ENCODE measurements at regions not wholly inside any gene's neighbourhood (a gene's known extent, or its start where the extent isn't known, plus 50 kb on each side); places are given as distances from the start of the nearest gene placed in this dataset.

DNA sequence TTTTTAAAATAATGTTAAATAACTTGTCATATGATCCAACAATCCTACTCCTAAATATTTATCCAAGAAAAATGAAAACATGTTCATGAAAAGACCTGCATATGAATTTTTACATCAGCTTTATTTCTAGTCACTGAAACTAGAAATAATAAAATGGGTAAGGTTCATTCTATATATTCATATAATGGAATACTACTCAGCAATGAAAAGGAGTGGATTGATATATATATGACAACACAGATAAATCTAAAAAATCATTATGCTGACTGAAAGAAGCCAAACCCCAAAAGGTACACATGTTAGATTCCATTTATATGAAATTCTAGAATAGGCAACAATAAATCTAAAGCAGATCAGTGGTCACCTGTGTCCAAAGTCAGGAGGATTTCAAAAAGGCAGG lies 84.9 kb upstream of the PCBD1 start:
- Histone ChIP-seq H3K9me3 (ENCODE audit: low read length) (peaks cover 4% of the 10 kb centered on the region), H4K20me1 (ENCODE audit: insufficient read depth, low read length) (no peaks in the 10 kb centered on the region), H3K9me2 (ENCODE audit: low read depth, low read length) (no peaks in the 10 kb centered on the region), H3K4me3 (ENCODE audit: low read depth, low read length, poor library complexity, severe bottlenecking) (no peak overlapping the region), H3K4me1 (ENCODE audit: insufficient read depth, low read length, severe bottlenecking) (no peaks in the 10 kb centered on the region), H2AFZ (ENCODE audit: low read length) (no peak overlapping the region), H3K9ac (ENCODE audit: low read length) (no peak overlapping the region), H3K27me3 (ENCODE audit: insufficient read depth, low read length) (no peaks in the 10 kb centered on the region; the same call in 1 of the 2 replicates), H3K4me2 (ENCODE audit: low read length) (no peak overlapping the region), H3K36me3 (ENCODE audit: insufficient read depth, low read length) (no peaks in the 10 kb centered on the region), H3F3A (ENCODE audit: insufficient read depth, low read length) (no peaks in the 10 kb centered on the region), H3K79me2 (ENCODE audit: insufficient read depth, low read length) (no peaks in the 10 kb centered on the region), H3K27ac (ENCODE audit: low read depth, low read length, poor library complexity, severe bottlenecking) (no peak overlapping the region)
- TF ChIP-seq, protein P1, sequence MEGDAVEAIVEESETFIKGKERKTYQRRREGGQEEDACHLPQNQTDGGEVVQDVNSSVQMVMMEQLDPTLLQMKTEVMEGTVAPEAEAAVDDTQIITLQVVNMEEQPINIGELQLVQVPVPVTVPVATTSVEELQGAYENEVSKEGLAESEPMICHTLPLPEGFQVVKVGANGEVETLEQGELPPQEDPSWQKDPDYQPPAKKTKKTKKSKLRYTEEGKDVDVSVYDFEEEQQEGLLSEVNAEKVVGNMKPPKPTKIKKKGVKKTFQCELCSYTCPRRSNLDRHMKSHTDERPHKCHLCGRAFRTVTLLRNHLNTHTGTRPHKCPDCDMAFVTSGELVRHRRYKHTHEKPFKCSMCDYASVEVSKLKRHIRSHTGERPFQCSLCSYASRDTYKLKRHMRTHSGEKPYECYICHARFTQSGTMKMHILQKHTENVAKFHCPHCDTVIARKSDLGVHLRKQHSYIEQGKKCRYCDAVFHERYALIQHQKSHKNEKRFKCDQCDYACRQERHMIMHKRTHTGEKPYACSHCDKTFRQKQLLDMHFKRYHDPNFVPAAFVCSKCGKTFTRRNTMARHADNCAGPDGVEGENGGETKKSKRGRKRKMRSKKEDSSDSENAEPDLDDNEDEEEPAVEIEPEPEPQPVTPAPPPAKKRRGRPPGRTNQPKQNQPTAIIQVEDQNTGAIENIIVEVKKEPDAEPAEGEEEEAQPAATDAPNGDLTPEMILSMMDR (IDR thresholded peaks at IDR 0.05; ENCODE audit: low read length) = no peak
- no peak for TF ChIP-seq EZH2 (IDR thresholded peaks at IDR 0.05; ENCODE audit: borderline replicate concordance, low read length)

DNA sequence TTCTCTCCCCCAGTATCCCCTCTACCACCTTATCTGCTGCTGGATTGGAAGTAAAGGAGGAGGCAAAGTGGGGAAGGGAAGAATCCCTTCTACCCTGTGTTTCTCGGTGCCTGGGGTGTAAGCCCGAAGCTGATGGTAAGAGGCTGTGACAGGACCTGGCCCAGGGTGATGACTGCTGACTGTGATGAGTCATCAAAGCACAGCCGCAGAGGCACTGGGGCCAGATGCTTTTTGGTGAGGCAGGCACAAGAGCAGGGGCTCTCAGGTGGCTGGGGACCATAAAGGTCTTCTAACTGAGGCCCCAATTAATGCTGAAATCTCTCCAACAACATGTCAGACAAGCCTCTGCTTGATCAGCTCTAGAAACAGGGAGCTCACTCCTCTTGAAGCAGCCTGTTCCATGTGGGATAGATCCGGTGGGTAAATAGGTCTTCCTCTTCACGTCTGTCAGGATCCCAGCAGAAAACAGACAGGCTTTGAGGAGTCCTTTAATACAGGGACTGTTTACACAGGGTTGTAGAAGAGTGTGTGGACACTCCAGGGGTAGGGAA lies 86.1 kb upstream of the PCBD1 start:
- H4K20me1 ChIP-seq (ENCODE audit: insufficient read depth, low read length) = no peaks in the 10 kb centered on the region
- H2AFZ ChIP-seq (ENCODE audit: low read length) = no peak overlapping the region
- no peak for TF ChIP-seq EZH2 (IDR thresholded peaks at IDR 0.05; ENCODE audit: borderline replicate concordance, low read length)
- TF ChIP-seq, protein P1 (IDR thresholded peaks at IDR 0.05; ENCODE audit: low read length) = no peak
- H3F3A ChIP-seq (ENCODE audit: insufficient read depth, low read length) = no peaks in the 10 kb centered on the region
- no peaks in the 10 kb centered on the region for H3K9me2 ChIP-seq (ENCODE audit: low read depth, low read length)
- no peak overlapping the region for H3K4me3 ChIP-seq (ENCODE audit: low read depth, low read length, poor library complexity, severe bottlenecking)
- no peak overlapping the region for H3K9ac ChIP-seq (ENCODE audit: low read length)
- peaks cover 4% of the 10 kb centered on the region for H3K9me3 ChIP-seq (ENCODE audit: low read length)
- H3K27me3 ChIP-seq (ENCODE audit: insufficient read depth, low read length) = no peaks in the 10 kb centered on the region; the same call in 1 of the 2 replicates
- no peaks in the 10 kb centered on the region for H3K36me3 ChIP-seq (ENCODE audit: insufficient read depth, low read length)
- H3K27ac ChIP-seq (ENCODE audit: low read depth, low read length, poor library complexity, severe bottlenecking) = no peak overlapping the region
- no peak overlapping the region for H3K4me2 ChIP-seq (ENCODE audit: low read length)
- no peaks in the 10 kb centered on the region for H3K79me2 ChIP-seq (ENCODE audit: insufficient read depth, low read length)
- no peaks in the 10 kb centered on the region for H3K4me1 ChIP-seq (ENCODE audit: insufficient read depth, low read length, severe bottlenecking)

DNA sequence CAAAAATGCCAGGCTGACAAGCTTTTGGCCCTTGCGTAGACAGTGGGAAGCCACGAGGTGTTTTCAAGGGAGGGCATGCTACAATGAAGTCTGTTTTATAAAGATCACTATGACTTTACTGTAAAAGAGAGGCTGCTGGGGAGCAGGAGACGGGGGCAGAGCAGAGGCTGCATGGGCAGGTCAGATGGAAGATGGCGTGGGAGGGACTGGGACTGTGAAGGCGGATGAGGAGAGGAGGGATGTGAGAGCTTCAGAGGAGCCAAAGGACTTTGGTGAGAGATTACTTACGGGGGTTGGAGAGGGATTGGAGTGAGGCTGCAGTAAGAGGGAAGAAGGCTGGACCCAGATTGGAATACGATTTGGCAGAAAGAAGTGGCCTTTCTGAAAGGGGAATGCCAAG lies 86.6 kb upstream of the PCBD1 start:
- no peaks in the 10 kb centered on the region for H3F3A ChIP-seq (ENCODE audit: insufficient read depth, low read length)
- H3K79me2 ChIP-seq (ENCODE audit: insufficient read depth, low read length) = no peaks in the 10 kb centered on the region
- no peak overlapping the region for H2AFZ ChIP-seq (ENCODE audit: low read length)
- H3K4me1 ChIP-seq (ENCODE audit: insufficient read depth, low read length, severe bottlenecking) = no peaks in the 10 kb centered on the region
- no peak overlapping the region for H3K9ac ChIP-seq (ENCODE audit: low read length)
- H3K4me2 ChIP-seq (ENCODE audit: low read length) = no peak overlapping the region
- TF ChIP-seq, protein P1 (IDR thresholded peaks at IDR 0.05; ENCODE audit: low read length) = no peak
- TF ChIP-seq EZH2 (IDR thresholded peaks at IDR 0.05; ENCODE audit: borderline replicate concordance, low read length) = no peak
- no peaks in the 10 kb centered on the region; the same call in 1 of the 2 replicates for H3K27me3 ChIP-seq (ENCODE audit: insufficient read depth, low read length)
- H3K9me2 ChIP-seq (ENCODE audit: low read depth, low read length) = no peaks in the 10 kb centered on the region
- H3K27ac ChIP-seq (ENCODE audit: low read depth, low read length, poor library complexity, severe bottlenecking) = no peak overlapping the region
- H4K20me1 ChIP-seq (ENCODE audit: insufficient read depth, low read length) = no peaks in the 10 kb centered on the region
- no peak overlapping the region for H3K4me3 ChIP-seq (ENCODE audit: low read depth, low read length, poor library complexity, severe bottlenecking)
- peaks cover 4% of the 10 kb centered on the region for H3K9me3 ChIP-seq (ENCODE audit: low read length)
- H3K36me3 ChIP-seq (ENCODE audit: insufficient read depth, low read length) = no peaks in the 10 kb centered on the region
